GM21528 (cell line): ENCODE measurements at regions not wholly inside any gene's neighbourhood (a gene's known extent, or its start where the extent isn't known, plus 50 kb on each side); places are given as distances from the start of the nearest gene placed in this dataset.
"Not testable (repeated sequence)": the region's sequence is repeated elsewhere in the genome, so short reads cannot be mapped to it uniquely, and the experiment has no call there.

ENCODE experiments used
- ATAC-seq: cut with Tn5 transposase; IDR thresholded peaks from one replicate; pipeline ENCODE4 v1.9.1; 2021; ENCODE audit warnings: mild to moderate bottlenecking, moderate library complexity; ENCODE audit not compliant: unreplicated experiment, low FRiP score

GRCh38 chr7:9625953-9626352 lies 1192.5 kb downstream of the NXPH1 start:
- no peak for ATAC-seq

- ATAC-seq = no peak
These were observed 1212.3 kb downstream of the NXPH1 start for GRCh38 chr7:9645756-9646155.

- no peak for ATAC-seq
These were observed 1223.8 kb downstream of the NXPH1 start for GRCh38 chr7:9657257-9657656.

DNA sequence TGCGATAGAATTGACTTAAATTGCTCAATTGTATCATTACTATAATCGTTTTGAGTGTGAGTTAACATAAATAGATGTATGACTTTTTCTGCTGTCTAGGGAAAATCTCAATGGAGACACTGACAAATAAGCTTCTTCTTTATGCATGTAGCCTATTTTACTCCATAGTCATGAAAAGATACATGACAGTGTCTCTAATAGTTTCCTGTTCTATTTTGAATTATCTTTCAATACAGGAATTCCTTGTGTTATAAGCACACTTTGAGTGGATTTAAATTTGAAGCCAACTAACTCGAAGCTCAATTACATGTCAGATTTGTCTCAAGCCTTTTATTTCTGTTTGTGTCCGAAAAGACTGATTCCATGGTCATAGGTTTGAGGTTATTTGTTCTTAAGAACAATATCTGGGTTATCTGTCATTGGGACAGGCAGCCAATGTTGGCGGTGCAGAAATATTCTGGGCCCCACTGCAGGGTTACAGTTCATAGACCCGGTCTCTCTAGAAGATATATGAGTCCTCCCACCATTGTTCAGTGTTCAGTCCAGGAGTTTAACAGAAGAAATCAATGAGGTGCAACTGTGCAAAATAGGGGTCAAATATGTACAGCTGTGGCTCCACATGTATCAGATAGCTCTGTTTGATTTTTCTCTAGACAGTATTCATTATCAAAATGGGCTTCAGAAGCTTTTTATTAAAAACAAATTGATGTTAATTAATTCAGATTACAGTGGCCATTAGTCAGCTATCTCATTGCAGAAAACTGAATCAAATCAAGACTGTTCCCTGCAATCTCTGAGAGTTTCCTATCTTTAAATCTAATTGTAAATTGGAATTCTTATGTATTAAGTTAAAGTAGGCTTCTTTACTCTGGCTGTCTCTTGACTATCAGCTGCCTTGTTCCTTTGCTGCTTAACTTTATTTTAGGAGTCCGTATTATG lies 1238.8 kb downstream of the NXPH1 start:
- no peak for ATAC-seq

- no peak for ATAC-seq
These were observed 1247.3 kb downstream of the NXPH1 start for GRCh38 chr7:9680713-9681112.

GRCh38 chr7:9681284-9681683 lies 1247.9 kb downstream of the NXPH1 start:
- ATAC-seq = no peak

GRCh38 chr7:9691286-9691685 lies 1257.9 kb downstream of the NXPH1 start:
- no peak for ATAC-seq

DNA sequence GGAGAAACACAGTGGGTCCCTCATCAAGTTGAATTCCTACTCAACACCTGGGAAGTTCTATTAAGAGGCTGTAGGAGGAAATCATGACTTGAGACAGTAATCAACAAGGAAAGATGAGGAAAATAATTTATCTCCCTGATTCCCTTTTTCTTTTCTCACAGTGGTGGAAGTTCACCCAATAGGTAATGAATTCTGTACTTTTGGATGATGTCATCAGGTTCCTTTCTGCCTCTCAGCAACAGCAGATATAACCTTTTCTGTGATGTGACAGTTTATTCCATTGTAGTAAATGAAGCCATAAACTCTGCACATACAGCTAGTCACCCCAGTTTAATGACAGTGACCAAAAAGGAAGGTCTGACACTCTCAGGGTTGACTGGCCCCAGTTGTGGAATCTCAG lies 1265.0 kb downstream of the NXPH1 start:
- no peak for ATAC-seq

- ATAC-seq = no peak
These were observed 1264.5 kb upstream of the PHF14 start for GRCh38 chr7:9709216-9709615.

GRCh38 chr7:9711259-9711918 lies 1262.3 kb upstream of the PHF14 start:
- ATAC-seq = no peak

GRCh38 chr7:9718071-9718661 lies 1255.5 kb upstream of the PHF14 start:
- ATAC-seq = no peak

GRCh38 chr7:9719303-9719702 lies 1254.4 kb upstream of the PHF14 start:
- no peak for ATAC-seq

- ATAC-seq = no peak
These were observed 1254.0 kb upstream of the PHF14 start for GRCh38 chr7:9719721-9720120.

- ATAC-seq = not testable (repeated sequence)
These were observed 1247.6 kb upstream of the PHF14 start for GRCh38 chr7:9725940-9726663.

- ATAC-seq = not testable (repeated sequence)
These were observed 1246.9 kb upstream of the PHF14 start for GRCh38 chr7:9726811-9727210.

- ATAC-seq = not testable (repeated sequence)
These were observed 1246.2 kb upstream of the PHF14 start for GRCh38 chr7:9727467-9727869.

GRCh38 chr7:9728014-9728657 lies 1245.5 kb upstream of the PHF14 start:
- ATAC-seq = not testable (repeated sequence)

DNA sequence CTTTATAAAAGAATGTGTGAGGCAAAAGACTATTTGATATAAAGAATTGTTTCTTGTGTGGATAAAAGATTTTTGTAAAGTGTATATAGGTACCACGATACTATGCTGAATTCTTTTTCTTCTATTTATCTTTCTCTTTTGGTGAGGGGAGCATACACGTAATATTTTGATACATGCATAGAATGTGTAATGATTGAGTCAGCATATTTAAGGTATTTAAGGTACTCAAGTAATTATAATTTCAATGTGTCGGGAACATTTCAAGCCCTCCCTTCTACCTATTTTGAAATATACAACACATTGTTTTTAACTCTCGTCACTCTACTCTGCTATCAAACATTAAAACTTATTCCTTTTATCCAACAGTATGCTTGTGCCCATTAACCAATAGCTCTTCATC lies 1221.6 kb upstream of the PHF14 start:
- no peak for ATAC-seq

DNA sequence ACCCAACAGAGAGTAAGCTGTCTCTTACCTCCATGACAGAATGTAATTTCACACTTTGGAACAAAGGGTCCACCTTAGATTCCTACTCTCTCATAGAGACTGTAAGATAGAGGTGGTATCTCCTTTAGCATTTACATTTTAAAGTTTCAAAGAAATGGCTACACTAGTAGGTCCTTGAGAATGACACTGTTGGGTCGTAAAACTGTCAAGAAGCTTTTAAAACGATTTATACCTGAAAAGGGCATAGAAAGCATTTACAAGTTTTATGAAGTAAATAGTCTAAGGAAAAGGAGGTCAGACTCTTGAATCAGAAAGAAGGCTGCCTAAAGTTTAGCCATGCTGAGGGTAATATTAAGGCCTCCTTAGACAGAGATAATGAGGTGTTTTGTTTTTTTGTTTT lies 1212.4 kb upstream of the PHF14 start:
- ATAC-seq = no peak

DNA sequence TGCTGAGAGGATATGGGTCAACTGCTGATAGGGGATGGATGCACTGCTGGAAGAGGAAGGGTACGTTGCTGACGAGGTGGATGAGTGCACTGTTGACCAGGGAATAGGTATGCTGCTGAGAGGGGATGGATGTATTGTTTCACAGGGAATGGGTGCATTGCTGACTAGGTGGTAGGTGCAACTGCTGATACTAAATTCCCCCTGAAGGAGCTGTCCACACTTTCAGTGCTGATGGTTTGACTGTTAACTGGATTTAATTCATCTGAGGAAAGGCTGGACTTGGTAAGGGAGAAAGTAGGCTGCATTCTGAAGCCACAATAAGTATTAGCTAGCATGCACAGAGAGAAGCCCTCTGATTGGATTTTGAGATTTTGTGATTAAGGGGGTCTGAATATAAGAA lies 1196.8 kb upstream of the PHF14 start:
- no peak for ATAC-seq
